ENCODE measurements at regions not wholly inside any gene's neighbourhood (a gene's known extent, or its start where the extent isn't known, plus 50 kb on each side); places are given as distances from the start of the nearest gene placed in this dataset.

DNA sequence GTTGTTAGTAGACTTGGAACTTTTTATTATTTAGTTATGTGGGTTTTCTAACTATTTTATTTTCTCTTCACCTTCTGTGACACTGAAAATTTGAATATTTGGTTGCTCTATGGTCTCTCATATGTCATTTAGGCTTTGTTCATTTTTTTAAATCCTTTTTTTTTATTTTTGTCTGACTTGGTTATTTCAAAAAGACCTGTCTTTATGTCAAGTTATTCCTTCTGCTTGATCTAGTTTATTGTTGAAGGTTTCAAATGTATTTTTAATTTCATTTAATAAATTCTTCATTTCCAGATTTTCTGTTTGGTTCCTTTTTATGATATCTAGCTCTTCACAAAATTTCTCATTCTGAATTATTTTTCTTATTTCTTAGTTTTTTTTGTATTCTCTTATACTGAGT lies 160.6 kb upstream of the ATP5MC3 start:
- POLR2A ChIA-PET: no interaction called here
- Histone ChIP-seq H3K27ac (ENCODE audit: low read depth, low read length) (no peak overlapping the region), H3K4me3 (replicated peaks in 1 of 2; ENCODE audit: low read depth in 1 of 2, low read length in 2 of 2) (no peak overlapping the region), H3K4me1 (ENCODE audit: control insufficient read depth in 1 of 2, insufficient read depth in 2 of 2, low read length in 2 of 2) (no peaks in the 10 kb centered on the region), H3K4me2 (ENCODE audit: low read length) (no peak overlapping the region), H3K79me2 (ENCODE audit: insufficient read depth, low read length) (no peaks in the 10 kb centered on the region), H2AFZ (ENCODE audit: low read depth, low read length, poor library complexity, severe bottlenecking) (no peak overlapping the region), H3K9me3 (ENCODE audit: control insufficient read depth in 1 of 2, insufficient read depth in 1 of 2, low read depth in 1 of 2, low read length in 2 of 2) (no peaks in the 10 kb centered on the region), H3K27me3 (ENCODE audit: insufficient read depth, low read length) (no peaks in the 10 kb centered on the region), H4K20me1 (ENCODE audit: insufficient read depth) (no peaks in the 10 kb centered on the region), H3K9me2 (ENCODE audit: insufficient read depth) (no peaks in the 10 kb centered on the region), H3K36me3 (ENCODE audit: control insufficient read depth in 1 of 2, insufficient read depth in 2 of 2, low read length in 2 of 2) (no peaks in the 10 kb centered on the region), H3K9ac (ENCODE audit: low read length) (no peak overlapping the region)
- CTCF ChIA-PET: no interaction called here
- ATAC-seq (no peak), DNase-seq (ENCODE audit: low read depth, low spot score) (no peak)
- RAD21 ChIA-PET (ENCODE audit: low non-redundant PET in 1 of 2, low total read pairs in 2 of 2, uncharacterized antibody in 2 of 2, unreplicated experiment in 2 of 2): no interaction called here
- no TSS peak for BruUV-seq (replicated peaks)
- intact Hi-C loops (cut with micrococcal nuclease): no loop called here
- TF ChIP-seq REST (IDR thresholded peaks at IDR 0.05; ENCODE audit: low read depth) (no peak), CEBPB (IDR thresholded peaks at IDR 0.05; ENCODE audit: low read depth) (no peak), ZFX (IDR thresholded peaks at IDR 0.05) (no peak), TCF7L2 (IDR thresholded peaks at IDR 0.05; ENCODE audit: borderline replicate concordance, extremely low read depth, insufficient read depth, insufficient read length) (no peak), JUND (IDR thresholded peaks at IDR 0.05) (no peak), YY1 (IDR thresholded peaks at IDR 0.05; ENCODE audit: extremely low read depth, insufficient replicate concordance, low read depth, low read length) (no peak), RAD21 (IDR thresholded peaks at IDR 0.05; ENCODE audit: low read depth) (no peak), CBX3 (IDR thresholded peaks at IDR 0.05; ENCODE audit: low read depth) (no peak), EZH2phosphoT487 (IDR thresholded peaks at IDR 0.05; ENCODE audit: borderline replicate concordance) (no peak), EZH2 (IDR thresholded peaks at IDR 0.05) (no peak), POLR2A (IDR thresholded peaks at IDR 0.05; ENCODE audit: borderline replicate concordance, extremely low read depth, insufficient read depth, insufficient read length) (no peak), ZNF274 (IDR thresholded peaks at IDR 0.05; ENCODE audit: low read depth, low read length) (no peak), EGR1 (IDR thresholded peaks at IDR 0.05; ENCODE audit: low read depth) (no peak), ELF1 (IDR thresholded peaks at IDR 0.05; ENCODE audit: borderline replicate concordance, low read depth) (no peak)
- TF ChIP-seq, protein P1, sequence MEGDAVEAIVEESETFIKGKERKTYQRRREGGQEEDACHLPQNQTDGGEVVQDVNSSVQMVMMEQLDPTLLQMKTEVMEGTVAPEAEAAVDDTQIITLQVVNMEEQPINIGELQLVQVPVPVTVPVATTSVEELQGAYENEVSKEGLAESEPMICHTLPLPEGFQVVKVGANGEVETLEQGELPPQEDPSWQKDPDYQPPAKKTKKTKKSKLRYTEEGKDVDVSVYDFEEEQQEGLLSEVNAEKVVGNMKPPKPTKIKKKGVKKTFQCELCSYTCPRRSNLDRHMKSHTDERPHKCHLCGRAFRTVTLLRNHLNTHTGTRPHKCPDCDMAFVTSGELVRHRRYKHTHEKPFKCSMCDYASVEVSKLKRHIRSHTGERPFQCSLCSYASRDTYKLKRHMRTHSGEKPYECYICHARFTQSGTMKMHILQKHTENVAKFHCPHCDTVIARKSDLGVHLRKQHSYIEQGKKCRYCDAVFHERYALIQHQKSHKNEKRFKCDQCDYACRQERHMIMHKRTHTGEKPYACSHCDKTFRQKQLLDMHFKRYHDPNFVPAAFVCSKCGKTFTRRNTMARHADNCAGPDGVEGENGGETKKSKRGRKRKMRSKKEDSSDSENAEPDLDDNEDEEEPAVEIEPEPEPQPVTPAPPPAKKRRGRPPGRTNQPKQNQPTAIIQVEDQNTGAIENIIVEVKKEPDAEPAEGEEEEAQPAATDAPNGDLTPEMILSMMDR (IDR thresholded peaks at IDR 0.05 in 2 of 3, conservative IDR thresholded peaks at IDR 0.05 in 1 of 3; ENCODE audit: borderline replicate concordance in 1 of 3, insufficient read depth in 1 of 3, low read depth in 2 of 3, low read length in 2 of 3): no peak
- TF ChIP-seq, protein P2, sequence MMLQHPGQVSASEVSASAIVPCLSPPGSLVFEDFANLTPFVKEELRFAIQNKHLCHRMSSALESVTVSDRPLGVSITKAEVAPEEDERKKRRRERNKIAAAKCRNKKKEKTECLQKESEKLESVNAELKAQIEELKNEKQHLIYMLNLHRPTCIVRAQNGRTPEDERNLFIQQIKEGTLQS (IDR thresholded peaks at IDR 0.05): no peak
